GM10266 (cell line): ENCODE measurements at regions not wholly inside any gene's neighbourhood (a gene's known extent, or its start where the extent isn't known, plus 50 kb on each side); places are given as distances from the start of the nearest gene placed in this dataset.

Source experiments
- DNase-seq: peaks from one replicate; pipeline ENCODE4 v3.0.0; 2012; ENCODE audit errors: extremely low spot score
- CTCF ChIP-seq: IDR thresholded peaks from 2 replicates; pipeline ENCODE4 v1.5.1; 2012; ENCODE audit warnings: mild to moderate bottlenecking, low read depth; ENCODE audit not compliant: control insufficient read depth, insufficient read depth; ENCODE audit errors: missing control alignments

DNA sequence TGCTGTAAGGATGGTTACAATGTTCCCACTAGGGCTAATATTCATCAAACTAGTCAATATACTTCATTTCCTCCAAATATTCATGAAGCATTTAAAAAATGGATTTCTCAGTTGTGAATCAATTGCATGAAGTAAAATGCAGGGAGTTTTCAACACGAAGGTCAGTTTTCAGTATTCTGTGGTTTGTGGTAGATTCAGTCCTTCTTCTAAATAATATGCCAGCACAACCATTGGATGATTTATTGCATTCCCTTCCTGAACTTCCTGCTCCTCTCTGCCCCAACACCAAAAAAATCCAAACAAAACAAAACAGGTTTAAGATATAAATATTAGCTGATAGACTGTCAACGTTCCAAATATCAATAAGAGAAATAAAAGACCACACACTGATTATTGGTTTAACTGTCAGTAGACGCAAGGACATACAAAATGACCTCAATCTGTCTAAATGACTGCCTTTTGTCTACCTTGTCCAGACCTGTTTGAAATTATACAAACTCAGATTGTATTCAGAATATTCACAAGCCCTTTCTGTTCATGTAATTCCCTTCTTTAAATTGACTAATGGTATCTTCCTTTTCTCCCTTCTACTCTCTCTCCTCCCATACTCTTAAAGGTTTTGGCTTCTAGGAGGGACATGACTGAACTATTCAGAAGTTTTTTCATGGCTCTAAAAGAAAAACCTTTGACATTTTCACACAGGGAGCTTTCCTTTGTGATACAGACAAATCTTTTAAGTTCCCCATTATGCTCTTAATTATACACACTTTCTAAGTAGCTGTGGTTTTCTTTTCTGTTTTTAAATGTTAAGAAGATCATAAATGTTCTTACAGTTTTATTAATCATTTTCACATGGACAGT is 92.6 kb upstream of the STT3B start:
- no peak for TF ChIP-seq CTCF

DNA sequence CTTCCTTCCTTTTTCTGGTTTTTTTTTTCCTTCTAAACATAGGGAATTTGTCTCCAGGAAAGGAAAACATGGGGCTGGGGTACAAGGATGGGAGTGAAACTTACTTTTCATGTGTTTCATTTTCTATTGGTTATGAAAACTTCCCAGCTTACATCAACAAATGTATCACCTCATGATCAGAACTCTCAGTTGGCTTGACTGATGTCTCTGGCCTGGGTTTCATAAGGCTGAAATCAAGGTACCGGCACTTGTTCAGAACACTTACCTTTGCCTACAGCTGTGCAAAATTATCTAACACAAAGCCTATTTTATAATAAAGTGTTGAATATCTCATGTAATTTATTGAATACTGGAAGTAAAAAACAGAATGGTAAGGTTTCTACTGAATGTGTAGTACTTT is 91.8 kb upstream of the STT3B start:
- TF ChIP-seq CTCF, result no peak

More for the DNA sequence above, 92.6 kb upstream of the STT3B start:
- no peak for DNase-seq

DNA sequence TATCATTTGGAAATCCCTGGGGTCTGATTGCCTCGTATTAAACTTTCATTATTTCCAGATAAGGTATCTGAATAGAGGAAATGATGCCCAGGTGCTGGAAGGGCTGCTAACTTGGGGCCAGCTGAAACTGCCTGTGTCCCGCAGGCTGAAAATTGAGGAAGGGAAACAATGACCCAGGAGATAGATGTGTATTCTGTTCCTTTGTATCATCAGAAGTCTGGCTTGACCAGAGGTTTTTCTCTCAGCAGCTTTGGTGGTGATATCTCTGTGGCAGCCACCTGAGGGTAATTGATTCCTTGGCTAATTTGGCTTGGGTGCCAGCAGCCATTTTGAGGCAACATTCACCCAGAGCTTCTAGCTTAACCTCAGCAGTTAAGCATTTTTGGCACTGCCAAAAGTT is 90.0 kb upstream of the STT3B start:
- no peak for TF ChIP-seq CTCF
- DNase-seq, result no peak

More for the DNA sequence above, 91.8 kb upstream of the STT3B start:
- no peak for DNase-seq

- no peak for DNase-seq
- no peak for TF ChIP-seq CTCF
These were observed 88.2 kb upstream of the STT3B start for GRCh38 chr3:31444220-31445142.

DNA sequence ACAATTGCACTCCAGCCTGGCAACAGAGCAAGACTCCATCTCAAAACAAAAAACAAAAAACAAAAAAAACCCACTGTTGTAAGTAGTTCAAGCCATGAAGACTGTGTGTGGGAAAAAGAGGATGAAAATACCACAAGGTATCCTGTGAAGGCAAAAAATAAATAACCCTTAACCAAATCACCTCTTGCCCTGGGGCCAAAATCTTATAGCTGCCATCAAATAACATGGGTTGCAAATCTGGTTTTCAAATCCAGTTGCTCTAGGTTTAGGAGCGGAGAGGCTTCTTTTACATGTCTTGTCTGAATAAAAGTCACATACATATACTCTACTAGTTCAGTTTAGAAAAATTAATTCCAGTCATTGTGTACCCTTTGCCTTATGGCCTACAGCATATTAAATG is 87.0 kb upstream of the STT3B start:
- TF ChIP-seq CTCF, result no peak
- no peak for DNase-seq

GRCh38 chr3:31448035-31448881 is 84.5 kb upstream of the STT3B start:
- peak; percentile 34 for DNase-seq
- peak; percentile 58 for TF ChIP-seq CTCF
